ENCODE measurements at regions not wholly inside any gene's neighbourhood (a gene's known extent, or its start where the extent isn't known, plus 50 kb on each side); places are given as distances from the start of the nearest gene placed in this dataset.

- CTCF ChIA-PET (ENCODE audit: low intra/inter-chr PET ratio, low total read pairs), result no interaction called here
- WGBS (ENCODE audit: low lambda C conversion rate), result 2% methylated on average over 4 of the region's 4 CpGs
- no peak for DNase-seq (ENCODE audit: low spot score)
- no peaks in the 10 kb centered on the region for H3K79me2 ChIP-seq (ENCODE audit: insufficient read depth, low read length)
- H3K36me3 ChIP-seq (replicated peaks in 1 of 2; ENCODE audit: control insufficient read depth in 1 of 2, insufficient read depth in 2 of 2, low read length in 2 of 2), result no peaks in the 10 kb centered on the region
- no peak overlapping the region for H3K4me3 ChIP-seq (replicated peaks in 1 of 3; ENCODE audit: insufficient read depth in 1 of 3, low read depth in 2 of 3, low read length in 3 of 3)
- FAIRE-seq, result no peak
- H3K4me1 ChIP-seq (ENCODE audit: insufficient read depth, low read length), result no peaks in the 10 kb centered on the region
- H3K27ac ChIP-seq (ENCODE audit: extremely low read length, insufficient read depth, low read length), result no peak overlapping the region
- no peak for TF ChIP-seq ZNF136 (CRISPR knock-in tag; IDR thresholded peaks at IDR 0.05; ENCODE audit: low read depth)
- peak; percentile 48; the same call in 1 of the 2 replicates for TF ChIP-seq NFE2L2 (IDR thresholded peaks at IDR 0.05; ENCODE audit: low read length)
- H2AFZ ChIP-seq (ENCODE audit: low read length), result no peak overlapping the region
- intact Hi-C loops (cut with micrococcal nuclease; ENCODE audit: unreplicated experiment), result no loop called here
- H3K4me2 ChIP-seq (ENCODE audit: low read depth, low read length), result no peak overlapping the region
- no TSS peak for BruUV-seq (replicated peaks)
- ATAC-seq, result no peak
- H4K20me1 ChIP-seq (ENCODE audit: insufficient read depth, low read length), result no peaks in the 10 kb centered on the region
- in situ Hi-C loops (cut with HindIII; ENCODE audit: extremely low pct_ligation_motif_present, low pct_unique_long_range_greater_than_20kb), result no loop called here
- H3K9me3 ChIP-seq (ENCODE audit: low read length), result no peaks in the 10 kb centered on the region
- no peak overlapping the region for H3K9ac ChIP-seq (ENCODE audit: insufficient read depth, low read depth, low read length)
- POLR2A ChIA-PET, result no interaction called here
- H3K27me3 ChIP-seq (ENCODE audit: control insufficient read depth in 1 of 2, insufficient read depth in 2 of 2, low read length in 2 of 2), result no peaks in the 10 kb centered on the region
Measured at GRCh38 chr4:23631255-23631950, 258.4 kb downstream of the PPARGC1A start.

GRCh38 chr4:23630110-23630509, 259.7 kb downstream of the PPARGC1A start:
- ChIA-PET POLR2A (no interaction called here), CTCF (ENCODE audit: low intra/inter-chr PET ratio, low total read pairs) (no interaction called here)
- TF ChIP-seq ZNF446 (CRISPR knock-in tag; IDR thresholded peaks at IDR 0.05), result no peak
- TF ChIP-seq PATZ1 (CRISPR knock-in tag; IDR thresholded peaks at IDR 0.05), result no peak
- no peaks in the 10 kb centered on the region for H4K20me1 ChIP-seq (ENCODE audit: insufficient read depth, low read length)
- H3K36me3 ChIP-seq (replicated peaks in 1 of 2; ENCODE audit: control insufficient read depth in 1 of 2, insufficient read depth in 2 of 2, low read length in 2 of 2), result no peaks in the 10 kb centered on the region
- DNase-seq (ENCODE audit: low spot score), result no peak
- H2AFZ ChIP-seq (ENCODE audit: low read length), result no peak overlapping the region
- no peak for ATAC-seq
- no peaks in the 10 kb centered on the region for H3K79me2 ChIP-seq (ENCODE audit: insufficient read depth, low read length)
- no peak for FAIRE-seq
- intact Hi-C loops (cut with micrococcal nuclease; ENCODE audit: unreplicated experiment) (no loop called here), in situ Hi-C loops (cut with HindIII; ENCODE audit: extremely low pct_ligation_motif_present, low pct_unique_long_range_greater_than_20kb) (no loop called here)
- H3K4me3 ChIP-seq (replicated peaks in 1 of 3; ENCODE audit: insufficient read depth in 1 of 3, low read depth in 2 of 3, low read length in 3 of 3), result no peak overlapping the region
- H3K4me2 ChIP-seq (ENCODE audit: low read depth, low read length), result no peak overlapping the region
- no peak overlapping the region for H3K9ac ChIP-seq (ENCODE audit: insufficient read depth, low read depth, low read length)
- H3K4me1 ChIP-seq (ENCODE audit: insufficient read depth, low read length), result no peaks in the 10 kb centered on the region
- no TSS peak for BruUV-seq (replicated peaks)
- H3K9me3 ChIP-seq (ENCODE audit: low read length), result no peaks in the 10 kb centered on the region
- H3K27ac ChIP-seq (ENCODE audit: extremely low read length, insufficient read depth, low read length), result no peak overlapping the region
- H3K27me3 ChIP-seq (ENCODE audit: control insufficient read depth in 1 of 2, insufficient read depth in 2 of 2, low read length in 2 of 2), result no peaks in the 10 kb centered on the region

All from HepG2 (cell line).